HG03378 (cell line): ENCODE measurements at regions not wholly inside any gene's neighbourhood (a gene's known extent, or its start where the extent isn't known, plus 50 kb on each side); places are given as distances from the start of the nearest gene placed in this dataset.

Source experiments
- ATAC-seq: cut with Tn5 transposase; IDR thresholded peaks from one replicate; pipeline ENCODE4 v1.9.1; 2021; ENCODE audit warnings: mild to moderate bottlenecking, moderate library complexity; ENCODE audit not compliant: unreplicated experiment

GRCh38 chr5:167233507-167234220 lies 1057.8 kb upstream of the WWC1 start:
- ATAC-seq = no peak

GRCh38 chr5:167241436-167242067 lies 1049.9 kb upstream of the WWC1 start:
- ATAC-seq = no peak

- ATAC-seq = no peak
Measured at GRCh38 chr5:167242701-167243100, 1048.7 kb upstream of the WWC1 start.

- ATAC-seq = no peak
Measured at GRCh38 chr5:167243463-167243862, 1048.0 kb upstream of the WWC1 start.

- no peak for ATAC-seq
Measured at GRCh38 chr5:167244583-167244982, 1046.9 kb upstream of the WWC1 start.

- no peak for ATAC-seq
Measured at GRCh38 chr5:167245868-167246267, 1045.6 kb upstream of the WWC1 start.

GRCh38 chr5:167247816-167248215 lies 1043.6 kb upstream of the WWC1 start:
- no peak for ATAC-seq

- no peak for ATAC-seq
Measured at GRCh38 chr5:167248257-167248656, 1043.2 kb upstream of the WWC1 start.

GRCh38 chr5:167250996-167251395 lies 1040.4 kb upstream of the WWC1 start:
- no peak for ATAC-seq

- ATAC-seq = no peak
Measured at GRCh38 chr5:167254132-167254531, 1037.3 kb upstream of the WWC1 start.

GRCh38 chr5:167255926-167256325 lies 1035.5 kb upstream of the WWC1 start:
- ATAC-seq = no peak

GRCh38 chr5:167259806-167260205 lies 1031.6 kb upstream of the WWC1 start:
- no peak for ATAC-seq

GRCh38 chr5:167261309-167262100 lies 1029.9 kb upstream of the WWC1 start:
- ATAC-seq = no peak

GRCh38 chr5:167263185-167263584 lies 1028.3 kb upstream of the WWC1 start:
- no peak for ATAC-seq

GRCh38 chr5:167264348-167264747 lies 1027.1 kb upstream of the WWC1 start:
- no peak for ATAC-seq

GRCh38 chr5:167268337-167268736 lies 1023.1 kb upstream of the WWC1 start:
- no peak for ATAC-seq

GRCh38 chr5:167269146-167269545 lies 1022.3 kb upstream of the WWC1 start:
- no peak for ATAC-seq

GRCh38 chr5:167271081-167271480 lies 1020.4 kb upstream of the WWC1 start:
- ATAC-seq = no peak

GRCh38 chr5:167271511-167271910 lies 1019.9 kb upstream of the WWC1 start:
- no peak for ATAC-seq

- ATAC-seq = no peak
Measured at GRCh38 chr5:167280111-167280510, 1011.3 kb upstream of the WWC1 start.

- ATAC-seq = no peak
Measured at GRCh38 chr5:167281925-167282324, 1009.5 kb upstream of the WWC1 start.

GRCh38 chr5:167283691-167284090 lies 1007.8 kb upstream of the WWC1 start:
- ATAC-seq = no peak
